K562 (cell line): ENCODE measurements at regions not wholly inside any gene's neighbourhood (a gene's known extent, or its start where the extent isn't known, plus 50 kb on each side); places are given as distances from the start of the nearest gene placed in this dataset.

Experiments
- ATAC-seq: fragments of 200-7000 bp; cut with Tn5 transposase; 3 replicates; pipeline ENCODE4 v1.9.1; 2020; ENCODE audit warnings: moderate library complexity
- BruUV-seq: library from RNA; stranded (reverse); fragments of 400-500 nt; replicated peaks from 2 replicates; lab custom pipeline; 2021; lab: Mats Ljungman, UMichigan
- CTCF ChIA-PET: fragments of 300-600 bp; formaldehyde crosslinking; extraction: SDS; loops from one replicate; lab custom pipeline; 2021; ENCODE audit warnings: low intra/inter-chr PET ratio; lab: Yijun Ruan, JAX
- POLR2A ChIA-PET: fragments of 300-600, 350-650 bp; sonication (Branson Sonifier 250); formaldehyde crosslinking; extraction: SDS; loops from one replicate; lab custom pipeline; 2021; ENCODE audit warnings: antibody characterized with exemption, inconsistent platforms; lab: Yijun Ruan, JAX
- DNase-seq, 4 experiments: peaks; one replicate each; pipeline versions ENCODE4 v3.0.0 to v3.0.0-alpha.2; 2011 to 2018; ENCODE audit warnings: low spot score in 3 of 4, mixed read lengths in 3 of 4; ENCODE audit errors: extremely low read depth in 1 of 4
- FAIRE-seq: peaks from 2 replicates; lab custom pipeline; 2011; peaks lifted over from hg19 to GRCh38; lab: Jason Lieb, UNC
- H2AFZ ChIP-seq: 2 replicates; pipeline ENCODE4 v1.6.0; 2011; ENCODE audit warnings: low read depth, low read length, control low read depth, inconsistent platforms
- H3K27ac ChIP-seq: fragments of 200-600 bp; 3 replicates; pipeline ENCODE4 v1.8.0; 2011; ENCODE audit warnings: low read depth, mild to moderate bottlenecking, control low read depth, inconsistent platforms, low read length, moderate library complexity, mixed read lengths; ENCODE audit errors: extremely low read depth
- H3K27me3 ChIP-seq, 2 experiments: fragments of 300-600 bp in 1 of 2; 2 replicates in 1 of 2; 3 replicates in 1 of 2; pipeline versions ENCODE4 v1.6.0 to v1.8.0; 2011; ENCODE audit warnings: inconsistent platforms in 2 of 2, low read length in 2 of 2, mild to moderate bottlenecking in 1 of 2, mixed read lengths in 1 of 2, moderate library complexity in 1 of 2; ENCODE audit not compliant: control insufficient read depth in 2 of 2, insufficient read depth in 2 of 2
- H3K36me3 ChIP-seq: fragments of 300-600 bp; 3 replicates; pipeline ENCODE4 v1.8.0; 2011; ENCODE audit warnings: mild to moderate bottlenecking, low read length, inconsistent platforms; ENCODE audit not compliant: control insufficient read depth, insufficient read depth
- H3K4me1 ChIP-seq, 2 experiments: fragments of 200-600 bp in 1 of 2; replicated peaks in 1 of 2; 2 replicates in 1 of 2; 3 replicates in 1 of 2; pipeline versions ENCODE4 v1.5.1 to v1.8.0; 2011; ENCODE audit warnings: inconsistent platforms in 2 of 2, low read length in 2 of 2, mild to moderate bottlenecking in 1 of 2, mixed read lengths in 1 of 2, moderate library complexity in 1 of 2; ENCODE audit not compliant: control insufficient read depth in 2 of 2, insufficient read depth in 2 of 2
- H3K4me2 ChIP-seq: 2 replicates; pipeline ENCODE4 v1.6.1; 2011; ENCODE audit warnings: low read length, control low read depth, inconsistent platforms, mixed read lengths; ENCODE audit not compliant: insufficient read depth
- H3K4me3 ChIP-seq: fragments of 200-600 bp; sonication (generic), shearing (Covaris generic); 2 replicates; pipeline ENCODE4 v1.5.1; 2016; ENCODE audit warnings: control low read depth, inconsistent platforms
- H3K79me2 ChIP-seq: fragments of 200-600 bp; 3 replicates; pipeline ENCODE4 v1.8.0; 2011; ENCODE audit warnings: low read length, inconsistent platforms; ENCODE audit not compliant: control insufficient read depth, insufficient read depth
- H3K9ac ChIP-seq, 2 experiments: 2 replicates each; pipeline versions ENCODE4 v1.6.0 to v1.6.1; 2011; ENCODE audit warnings: low read depth in 2 of 2, low read length in 2 of 2, control low read depth in 1 of 2, inconsistent platforms in 1 of 2, mild to moderate bottlenecking in 1 of 2, mixed read lengths in 1 of 2; ENCODE audit not compliant: insufficient read depth in 1 of 2
- H3K9me1 ChIP-seq: one replicate; pipeline ENCODE4 v1.6.0; 2011; ENCODE audit warnings: inconsistent platforms, mild to moderate bottlenecking, low read length, moderate library complexity; ENCODE audit not compliant: control insufficient read depth, insufficient read depth
- H3K9me3 ChIP-seq: replicated peaks from 2 replicates; pipeline ENCODE4 v1.5.1; 2011; ENCODE audit warnings: low read depth, low read length, inconsistent platforms; ENCODE audit not compliant: control insufficient read depth, insufficient read depth
- H4K20me1 ChIP-seq: replicated peaks from 2 replicates; pipeline ENCODE4 v1.6.1; 2011; ENCODE audit warnings: low read length, inconsistent platforms, mixed read lengths; ENCODE audit not compliant: control insufficient read depth, insufficient read depth
- CHCHD3 ChIP-seq: fragments of 250-450 bp; sonication (Bioruptor Pico); IDR thresholded peaks from 2 replicates; pipeline ENCODE4 v2.1.2; 2022; ENCODE audit warnings: mild to moderate bottlenecking
- FOXK1 ChIP-seq: sonication (generic); formaldehyde crosslinking; IDR thresholded peaks from 2 replicates; pipeline ENCODE4 v1.8.0; 2022; ENCODE audit warnings: missing genetic modification reagents, mild to moderate bottlenecking, borderline replicate concordance
- HMG20B ChIP-seq: fragments of 250-450 bp; sonication (Bioruptor Pico); IDR thresholded peaks from 2 replicates; pipeline ENCODE4 v1.5.0; 2021; ENCODE audit warnings: mild to moderate bottlenecking
- HOXB6 ChIP-seq: fragments of 250-450 bp; sonication (Bioruptor Pico); IDR thresholded peaks from 2 replicates; pipeline ENCODE4 v1.5.1; 2022; ENCODE audit warnings: mild to moderate bottlenecking, borderline replicate concordance
- MEF2A ChIP-seq: IDR thresholded peaks from 2 replicates; pipeline ENCODE4 v1.6.1; 2011; ENCODE audit warnings: low read depth, mild to moderate bottlenecking, low read length, moderate library complexity; ENCODE audit not compliant: control insufficient read depth
- NFYB ChIP-seq: IDR thresholded peaks from 2 replicates; pipeline ENCODE4 v1.6.1; 2011; ENCODE audit warnings: mild to moderate bottlenecking, moderate library complexity; ENCODE audit not compliant: insufficient read length; ENCODE audit errors: extremely low read depth
- RBFOX2 ChIP-seq: fragments of 200-400 bp; formaldehyde crosslinking; IDR thresholded peaks from 2 replicates; pipeline ENCODE4 v1.6.1; 2017; ENCODE audit warnings: low read depth, mild to moderate bottlenecking, low read length, moderate library complexity
- SRSF3 ChIP-seq: fragments of 200-400 bp; formaldehyde crosslinking; IDR thresholded peaks from 2 replicates; pipeline ENCODE4 v1.6.1; 2016; ENCODE audit warnings: mild to moderate bottlenecking, low read length, moderate library complexity; ENCODE audit not compliant: insufficient read depth
- TEAD1 ChIP-seq, 2 experiments: fragments of 450-650 bp in 1 of 2; sonication (generic) in 1 of 2; formaldehyde crosslinking; IDR thresholded peaks; 2 replicates each; pipeline versions ENCODE4 v1.4.0 to v1.8.0; 2020 to 2022; ENCODE audit warnings: mild to moderate bottlenecking in 2 of 2, missing genetic modification reagents in 1 of 2
- ZBTB33 ChIP-seq: sonication (generic); formaldehyde crosslinking; IDR thresholded peaks from 2 replicates; pipeline ENCODE4 v1.8.1; 2023; ENCODE audit warnings: mild to moderate bottlenecking, missing genetic modification reagents
- ZNF175 ChIP-seq: fragments of 200-800 bp; sonication (Bioruptor generic); IDR thresholded peaks from 2 replicates; pipeline ENCODE4 v1.6.1; 2016; ENCODE audit warnings: low read depth, mild to moderate bottlenecking, missing genetic modification characterization, missing compliant biosample characterization
- WGBS: fragments of 100-300 bp; shearing (Covaris generic); methylation state at CpG from one replicate; pipeline ENCODE4 v1.1.6; 2016; ENCODE audit warnings: low coverage, mixed read lengths; ENCODE audit not compliant: insufficient coverage; ENCODE audit errors: missing lambda C conversion rate; 5-methylcytosine and 5-hydroxymethylcytosine counted together
- in situ Hi-C: fragments of 300-500 bp; cut with MboI; formaldehyde crosslinking; loops from 4 replicates; pipeline ENCODE4 v1.15.0; 2018; ENCODE audit warnings: inconsistent platforms, mixed read lengths
- intact Hi-C: fragments of 100-400 bp; cut with micrococcal nuclease; formaldehyde crosslinking; loops from 2 replicates; pipeline ENCODE4 v1.14.2; 2022
- TF ChIP-seq, protein P1 (sequence below): sonication (generic); IDR thresholded peaks from 2 replicates; pipeline ENCODE4 v1.6.1; 2016
- TF ChIP-seq, protein P2 (sequence below): fragments of 450-650 bp; IDR thresholded peaks from 2 replicates; pipeline ENCODE4 v1.6.1; 2018; ENCODE audit not compliant: partially characterized antibody

DNA sequence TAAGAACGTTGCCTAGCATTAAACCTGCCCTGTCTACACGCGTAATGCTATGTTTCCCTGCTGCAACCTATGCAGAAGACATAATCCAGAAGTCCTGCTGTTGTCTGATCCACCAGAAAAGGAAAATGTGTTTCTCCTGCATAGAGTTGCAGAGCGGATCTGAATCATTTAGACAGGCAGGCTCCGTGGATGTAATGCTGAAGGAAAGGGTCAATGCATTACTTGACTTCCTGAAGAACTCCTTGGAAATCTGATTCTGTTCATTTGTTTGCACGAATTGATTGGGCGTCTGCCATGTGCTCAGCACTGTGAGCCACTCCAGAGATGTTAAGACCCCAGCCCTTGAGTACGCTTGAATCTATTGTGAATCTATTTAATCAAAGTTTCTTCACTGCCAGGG is 83.4 kb downstream of the FOXL1 start:
- ChIA-PET POLR2A (no interaction called here), CTCF (no interaction called here)
- Histone ChIP-seq H3K9ac (no peak overlapping the region), H3K4me3 (no peak overlapping the region), H4K20me1 (no peaks in the 10 kb centered on the region), H2AFZ (no peak overlapping the region), H3K9me3 (no peaks in the 10 kb centered on the region), H3K4me2 (no peak overlapping the region), H3K27ac (no peak overlapping the region), H3K9me1 (no peaks in the 10 kb centered on the region), H3K79me2 (no peaks in the 10 kb centered on the region), H3K27me3 (peaks cover 2 to 15% of the 10 kb centered on the region in 2 experiments; a peak in 1 of 5 replicates), H3K4me1 (peaks cover 8 to 18% of the 10 kb centered on the region in 2 experiments), H3K36me3 (no peaks in the 10 kb centered on the region)
- FAIRE-seq (no peak), ATAC-seq (no peak), DNase-seq (no peak)
- TF ChIP-seq, protein P1, sequence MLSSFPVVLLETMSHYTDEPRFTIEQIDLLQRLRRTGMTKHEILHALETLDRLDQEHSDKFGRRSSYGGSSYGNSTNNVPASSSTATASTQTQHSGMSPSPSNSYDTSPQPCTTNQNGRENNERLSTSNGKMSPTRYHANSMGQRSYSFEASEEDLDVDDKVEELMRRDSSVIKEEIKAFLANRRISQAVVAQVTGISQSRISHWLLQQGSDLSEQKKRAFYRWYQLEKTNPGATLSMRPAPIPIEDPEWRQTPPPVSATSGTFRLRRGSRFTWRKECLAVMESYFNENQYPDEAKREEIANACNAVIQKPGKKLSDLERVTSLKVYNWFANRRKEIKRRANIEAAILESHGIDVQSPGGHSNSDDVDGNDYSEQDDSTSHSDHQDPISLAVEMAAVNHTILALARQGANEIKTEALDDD = no peak
- TF ChIP-seq HOXB6 (CRISPR knock-in tag) (no peak), SRSF3 (no peak), TEAD1 (CRISPR knock-in tag; IDR thresholded peaks at IDR 0.05) (no peak), MEF2A (no peak), NFYB (no peak), ZNF175 (CRISPR knock-in tag) (no peak), CHCHD3 (CRISPR knock-in tag) (no peak), FOXK1 (CRISPR knock-in tag) (no peak), HMG20B (CRISPR knock-in tag) (no peak), ZBTB33 (CRISPR knock-in tag) (no peak), RBFOX2 (no peak)
- TF ChIP-seq, protein P2, sequence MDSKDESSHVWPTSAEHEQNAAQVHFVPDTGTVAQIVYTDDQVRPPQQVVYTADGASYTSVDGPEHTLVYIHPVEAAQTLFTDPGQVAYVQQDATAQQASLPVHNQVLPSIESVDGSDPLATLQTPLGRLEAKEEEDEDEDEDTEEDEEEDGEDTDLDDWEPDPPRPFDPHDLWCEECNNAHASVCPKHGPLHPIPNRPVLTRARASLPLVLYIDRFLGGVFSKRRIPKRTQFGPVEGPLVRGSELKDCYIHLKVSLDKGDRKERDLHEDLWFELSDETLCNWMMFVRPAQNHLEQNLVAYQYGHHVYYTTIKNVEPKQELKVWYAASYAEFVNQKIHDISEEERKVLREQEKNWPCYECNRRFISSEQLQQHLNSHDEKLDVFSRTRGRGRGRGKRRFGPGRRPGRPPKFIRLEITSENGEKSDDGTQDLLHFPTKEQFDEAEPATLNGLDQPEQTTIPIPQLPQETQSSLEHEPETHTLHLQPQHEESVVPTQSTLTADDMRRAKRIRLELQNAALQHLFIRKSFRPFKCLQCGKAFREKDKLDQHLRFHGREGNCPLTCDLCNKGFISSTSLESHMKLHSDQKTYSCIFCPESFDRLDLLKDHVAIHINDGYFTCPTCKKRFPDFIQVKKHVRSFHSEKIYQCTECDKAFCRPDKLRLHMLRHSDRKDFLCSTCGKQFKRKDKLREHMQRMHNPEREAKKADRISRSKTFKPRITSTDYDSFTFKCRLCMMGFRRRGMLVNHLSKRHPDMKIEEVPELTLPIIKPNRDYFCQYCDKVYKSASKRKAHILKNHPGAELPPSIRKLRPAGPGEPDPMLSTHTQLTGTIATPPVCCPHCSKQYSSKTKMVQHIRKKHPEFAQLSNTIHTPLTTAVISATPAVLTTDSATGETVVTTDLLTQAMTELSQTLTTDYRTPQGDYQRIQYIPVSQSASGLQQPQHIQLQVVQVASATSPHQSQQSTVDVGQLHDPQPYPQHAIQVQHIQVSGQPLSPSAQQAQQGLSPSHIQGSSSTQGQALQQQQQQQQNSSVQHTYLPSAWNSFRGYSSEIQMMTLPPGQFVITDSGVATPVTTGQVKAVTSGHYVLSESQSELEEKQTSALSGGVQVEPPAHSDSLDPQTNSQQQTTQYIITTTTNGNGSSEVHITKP = no peak
- WGBS = 13% methylated on average over 8 of the region's 8 CpGs
- intact Hi-C loops (no loop called here), in situ Hi-C loops (no loop called here)
- BruUV-seq = no TSS peak
